OCI-LY7 (cell line): ENCODE measurements at regions not wholly inside any gene's neighbourhood (a gene's known extent, or its start where the extent isn't known, plus 50 kb on each side); places are given as distances from the start of the nearest gene placed in this dataset.

Experiments
- EZH2phosphoT487 ChIP-seq: fragments of 200-600 bp; sonication (generic); IDR thresholded peaks from 2 replicates; pipeline ENCODE4 v1.6.1; 2018; ENCODE audit warnings: low read depth, borderline replicate concordance, mild to moderate bottlenecking, mixed run types, antibody characterized with exemption, low read length, moderate library complexity, mixed read lengths
- TF ChIP-seq, protein P1 (sequence below): fragments of 200-600 bp; sonication (generic); conservative IDR thresholded peaks from 2 replicates; pipeline ENCODE4 v1.5.1; 2014; ENCODE audit warnings: mild to moderate bottlenecking, antibody characterized with exemption, low read length, moderate library complexity, mixed read lengths

DNA sequence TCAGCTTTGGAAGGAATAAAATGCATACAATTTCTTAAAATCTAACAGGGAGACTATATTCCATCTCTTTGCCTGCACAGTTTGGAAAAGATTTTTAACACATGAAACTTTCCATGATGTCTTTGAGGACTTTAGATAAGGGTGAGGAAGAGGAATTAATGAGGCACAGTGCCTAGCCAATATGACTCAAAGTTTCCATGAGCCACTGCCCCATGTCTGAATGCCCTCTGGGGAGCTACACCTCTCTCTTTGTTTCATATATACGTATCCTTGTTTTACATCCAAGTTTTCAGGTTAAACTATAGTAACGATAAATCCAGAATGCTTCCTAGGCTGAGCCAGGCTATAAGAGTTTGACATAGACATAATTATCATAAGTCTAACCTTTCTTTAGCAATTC, 349.3 kb upstream of the TLE4 start:
- TF ChIP-seq, protein P1, sequence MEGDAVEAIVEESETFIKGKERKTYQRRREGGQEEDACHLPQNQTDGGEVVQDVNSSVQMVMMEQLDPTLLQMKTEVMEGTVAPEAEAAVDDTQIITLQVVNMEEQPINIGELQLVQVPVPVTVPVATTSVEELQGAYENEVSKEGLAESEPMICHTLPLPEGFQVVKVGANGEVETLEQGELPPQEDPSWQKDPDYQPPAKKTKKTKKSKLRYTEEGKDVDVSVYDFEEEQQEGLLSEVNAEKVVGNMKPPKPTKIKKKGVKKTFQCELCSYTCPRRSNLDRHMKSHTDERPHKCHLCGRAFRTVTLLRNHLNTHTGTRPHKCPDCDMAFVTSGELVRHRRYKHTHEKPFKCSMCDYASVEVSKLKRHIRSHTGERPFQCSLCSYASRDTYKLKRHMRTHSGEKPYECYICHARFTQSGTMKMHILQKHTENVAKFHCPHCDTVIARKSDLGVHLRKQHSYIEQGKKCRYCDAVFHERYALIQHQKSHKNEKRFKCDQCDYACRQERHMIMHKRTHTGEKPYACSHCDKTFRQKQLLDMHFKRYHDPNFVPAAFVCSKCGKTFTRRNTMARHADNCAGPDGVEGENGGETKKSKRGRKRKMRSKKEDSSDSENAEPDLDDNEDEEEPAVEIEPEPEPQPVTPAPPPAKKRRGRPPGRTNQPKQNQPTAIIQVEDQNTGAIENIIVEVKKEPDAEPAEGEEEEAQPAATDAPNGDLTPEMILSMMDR = no peak
- no peak for TF ChIP-seq EZH2phosphoT487
